ENCODE measurements at regions not wholly inside any gene's neighbourhood (a gene's known extent, or its start where the extent isn't known, plus 50 kb on each side); places are given as distances from the start of the nearest gene placed in this dataset.

DNA sequence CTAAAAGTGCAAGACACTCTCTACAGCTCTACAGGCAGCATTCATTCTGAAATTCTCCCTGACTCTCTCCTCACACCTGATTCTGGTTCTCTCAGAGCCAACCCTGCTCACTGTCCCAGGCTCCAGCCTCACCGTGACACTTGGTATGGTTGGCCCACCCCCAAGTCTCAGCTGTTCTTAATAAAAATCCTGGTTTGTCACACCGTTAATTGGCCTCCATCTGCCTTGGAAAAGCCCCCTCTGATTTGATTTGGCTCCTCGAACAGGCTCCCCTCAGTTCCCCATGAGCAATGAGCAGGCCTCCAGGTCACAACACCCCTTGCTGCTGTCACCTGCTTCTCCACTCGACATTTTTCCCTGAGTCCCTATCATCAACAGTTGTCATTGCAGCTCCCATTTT, 507.3 kb upstream of the AUTS2 start:
- TF ChIP-seq, protein P1, sequence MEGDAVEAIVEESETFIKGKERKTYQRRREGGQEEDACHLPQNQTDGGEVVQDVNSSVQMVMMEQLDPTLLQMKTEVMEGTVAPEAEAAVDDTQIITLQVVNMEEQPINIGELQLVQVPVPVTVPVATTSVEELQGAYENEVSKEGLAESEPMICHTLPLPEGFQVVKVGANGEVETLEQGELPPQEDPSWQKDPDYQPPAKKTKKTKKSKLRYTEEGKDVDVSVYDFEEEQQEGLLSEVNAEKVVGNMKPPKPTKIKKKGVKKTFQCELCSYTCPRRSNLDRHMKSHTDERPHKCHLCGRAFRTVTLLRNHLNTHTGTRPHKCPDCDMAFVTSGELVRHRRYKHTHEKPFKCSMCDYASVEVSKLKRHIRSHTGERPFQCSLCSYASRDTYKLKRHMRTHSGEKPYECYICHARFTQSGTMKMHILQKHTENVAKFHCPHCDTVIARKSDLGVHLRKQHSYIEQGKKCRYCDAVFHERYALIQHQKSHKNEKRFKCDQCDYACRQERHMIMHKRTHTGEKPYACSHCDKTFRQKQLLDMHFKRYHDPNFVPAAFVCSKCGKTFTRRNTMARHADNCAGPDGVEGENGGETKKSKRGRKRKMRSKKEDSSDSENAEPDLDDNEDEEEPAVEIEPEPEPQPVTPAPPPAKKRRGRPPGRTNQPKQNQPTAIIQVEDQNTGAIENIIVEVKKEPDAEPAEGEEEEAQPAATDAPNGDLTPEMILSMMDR (IDR thresholded peaks at IDR 0.05; ENCODE audit: low read depth, low read length, missing control alignments), result no peak
- H3K27me3 ChIP-seq (replicated peaks), result no peaks in the 10 kb centered on the region
- H3K4me3 ChIP-seq (ENCODE audit: low read depth, low read length), result no peak overlapping the region
- H3K27ac ChIP-seq, result no peak overlapping the region
- DNase-seq, result no peak
- in situ Hi-C loops (cut with HindIII; ENCODE audit: low pct_ligation_motif_present, low sequenced_read_pairs), result no loop called here
- no peaks in the 10 kb centered on the region for H3K36me3 ChIP-seq (replicated peaks)

GRCh38 chr7:69091521-69091920, 506.8 kb upstream of the AUTS2 start:
- TF ChIP-seq, protein P1 (IDR thresholded peaks at IDR 0.05; ENCODE audit: low read depth, low read length, missing control alignments), result no peak
- in situ Hi-C loops (cut with HindIII; ENCODE audit: low pct_ligation_motif_present, low sequenced_read_pairs), result no loop called here
- Histone ChIP-seq H3K27me3 (replicated peaks) (no peaks in the 10 kb centered on the region), H3K4me3 (ENCODE audit: low read depth, low read length) (no peak overlapping the region), H3K27ac (no peak overlapping the region), H3K36me3 (replicated peaks) (no peaks in the 10 kb centered on the region)
- DNase-seq, result no peak

DNA sequence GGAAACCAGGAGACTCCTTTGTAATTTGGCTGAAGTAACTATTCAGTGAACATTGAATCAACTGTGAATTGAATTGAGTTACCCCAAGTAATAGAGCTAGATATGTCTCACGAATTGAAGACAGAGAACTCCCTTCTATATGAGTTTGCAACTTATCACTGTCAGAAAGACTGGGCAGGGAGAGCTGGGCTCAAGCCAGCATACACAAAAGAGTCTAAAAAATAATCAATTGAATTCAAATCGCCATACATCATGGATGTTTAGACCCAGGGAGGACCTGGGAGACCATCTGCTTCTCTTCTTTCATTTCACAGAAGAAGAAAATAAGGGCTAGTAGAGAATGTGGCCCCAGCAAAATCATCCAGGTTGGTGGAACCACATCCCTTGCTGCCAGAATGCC, 503.1 kb upstream of the AUTS2 start:
- H3K4me3 ChIP-seq (ENCODE audit: low read depth, low read length), result no peak overlapping the region
- no peaks in the 10 kb centered on the region for H3K36me3 ChIP-seq (replicated peaks)
- TF ChIP-seq, protein P1 (IDR thresholded peaks at IDR 0.05; ENCODE audit: low read depth, low read length, missing control alignments), result no peak
- in situ Hi-C loops (cut with HindIII; ENCODE audit: low pct_ligation_motif_present, low sequenced_read_pairs), result no loop called here
- H3K27ac ChIP-seq, result no peak overlapping the region
- H3K27me3 ChIP-seq (replicated peaks), result no peaks in the 10 kb centered on the region
- no peak for DNase-seq

GRCh38 chr7:69095649-69096048, 502.6 kb upstream of the AUTS2 start:
- in situ Hi-C loops (cut with HindIII; ENCODE audit: low pct_ligation_motif_present, low sequenced_read_pairs), result no loop called here
- no peak for DNase-seq
- Histone ChIP-seq H3K27me3 (replicated peaks) (no peaks in the 10 kb centered on the region), H3K27ac (no peak overlapping the region), H3K36me3 (replicated peaks) (no peaks in the 10 kb centered on the region), H3K4me3 (ENCODE audit: low read depth, low read length) (no peak overlapping the region)
- TF ChIP-seq, protein P1 (IDR thresholded peaks at IDR 0.05; ENCODE audit: low read depth, low read length, missing control alignments), result no peak

DNA sequence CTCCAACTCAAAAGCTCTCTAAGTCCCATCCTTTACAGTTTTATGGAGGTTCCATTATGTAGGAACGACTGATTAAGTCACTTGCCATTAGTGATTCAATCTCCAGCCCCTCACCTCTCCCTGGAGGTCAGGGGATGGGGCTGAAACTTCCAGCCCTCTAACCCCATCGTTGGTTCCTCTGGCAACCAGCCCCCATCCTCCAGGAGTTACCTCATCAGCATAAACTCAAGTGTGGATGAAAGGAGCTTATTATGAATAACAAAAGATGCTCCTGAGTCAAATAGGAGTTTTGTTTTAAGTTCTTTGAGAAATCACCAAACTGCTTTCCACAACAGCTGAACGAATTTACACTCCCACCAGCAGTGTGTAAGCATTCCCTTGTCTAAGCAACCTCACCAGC, 494.3 kb upstream of the AUTS2 start:
- in situ Hi-C loops (cut with HindIII; ENCODE audit: low pct_ligation_motif_present, low sequenced_read_pairs), result no loop called here
- DNase-seq, result no peak
- no peaks in the 10 kb centered on the region for H3K36me3 ChIP-seq (replicated peaks)
- no peaks in the 10 kb centered on the region for H3K27me3 ChIP-seq (replicated peaks)
- no peak overlapping the region for H3K4me3 ChIP-seq (ENCODE audit: low read depth, low read length)
- TF ChIP-seq, protein P1 (IDR thresholded peaks at IDR 0.05; ENCODE audit: low read depth, low read length, missing control alignments), result no peak
- no peak overlapping the region for H3K27ac ChIP-seq

DNA sequence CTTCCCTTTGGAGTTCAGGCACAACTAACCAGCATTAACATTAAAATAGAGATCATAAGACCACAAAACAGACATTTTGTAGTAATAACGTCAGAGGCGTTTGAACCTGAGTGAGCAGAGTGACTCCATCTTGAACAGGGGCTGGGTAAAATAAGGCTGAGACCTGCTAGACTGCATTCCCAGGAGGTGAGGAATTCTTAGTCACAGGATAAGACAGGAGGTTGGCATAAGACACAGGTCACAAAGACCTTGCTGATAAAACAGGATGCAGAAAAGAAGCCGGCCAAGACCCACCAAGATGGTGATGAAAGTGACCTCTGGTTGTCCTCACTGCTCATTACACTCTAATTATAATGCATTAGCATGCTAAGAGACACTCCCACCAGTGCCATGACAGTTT, 493.2 kb upstream of the AUTS2 start:
- no peak for DNase-seq
- H3K4me3 ChIP-seq (ENCODE audit: low read depth, low read length), result no peak overlapping the region
- in situ Hi-C loops (cut with HindIII; ENCODE audit: low pct_ligation_motif_present, low sequenced_read_pairs), result no loop called here
- no peaks in the 10 kb centered on the region for H3K36me3 ChIP-seq (replicated peaks)
- no peaks in the 10 kb centered on the region for H3K27me3 ChIP-seq (replicated peaks)
- no peak overlapping the region for H3K27ac ChIP-seq
- TF ChIP-seq, protein P1 (IDR thresholded peaks at IDR 0.05; ENCODE audit: low read depth, low read length, missing control alignments), result no peak
